ENCODE measurements at regions not wholly inside any gene's neighbourhood (a gene's known extent, or its start where the extent isn't known, plus 50 kb on each side); places are given as distances from the start of the nearest gene placed in this dataset.
A peak's percentile ranks its signal among the peaks of the same experiment; 100 is the strongest.

GRCh38 chr20:50303573-50304500 lies 113.2 kb downstream of the CEBPB start (continued):
- TF ChIP-seq ZNF77 (CRISPR knock-in tag; IDR thresholded peaks at IDR 0.05): no peak
- no peak for TF ChIP-seq MCM5 (IDR thresholded peaks at IDR 0.05; ENCODE audit: low read depth)
- TF ChIP-seq, protein P1, sequence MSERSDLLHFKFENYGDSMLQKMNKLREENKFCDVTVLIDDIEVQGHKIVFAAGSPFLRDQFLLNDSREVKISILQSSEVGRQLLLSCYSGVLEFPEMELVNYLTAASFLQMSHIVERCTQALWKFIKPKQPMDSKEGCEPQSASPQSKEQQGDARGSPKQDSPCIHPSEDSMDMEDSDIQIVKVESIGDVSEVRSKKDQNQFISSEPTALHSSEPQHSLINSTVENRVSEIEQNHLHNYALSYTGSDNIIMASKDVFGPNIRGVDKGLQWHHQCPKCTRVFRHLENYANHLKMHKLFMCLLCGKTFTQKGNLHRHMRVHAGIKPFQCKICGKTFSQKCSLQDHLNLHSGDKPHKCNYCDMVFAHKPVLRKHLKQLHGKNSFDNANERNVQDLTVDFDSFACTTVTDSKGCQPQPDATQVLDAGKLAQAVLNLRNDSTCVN (CRISPR knock-in tag; IDR thresholded peaks at IDR 0.05): no peak
- TF ChIP-seq SMARCC2 (IDR thresholded peaks at IDR 0.05; ENCODE audit: low read depth): no peak
- no peak for TF ChIP-seq ARNT (IDR thresholded peaks at IDR 0.05)
- no peak for TF ChIP-seq RBBP5 (IDR thresholded peaks at IDR 0.05; ENCODE audit: borderline replicate concordance, insufficient read depth, low read length, poor library complexity, severe bottlenecking)
- peak; percentile 55 for TF ChIP-seq EGR1 (conservative IDR thresholded peaks at IDR 0.05)
- no peak for TF ChIP-seq SAP30 (IDR thresholded peaks at IDR 0.05; ENCODE audit: borderline replicate concordance, insufficient read depth, low read depth, low read length, poor library complexity, severe bottlenecking)
- no peak for TF ChIP-seq MIER1 (IDR thresholded peaks at IDR 0.05; ENCODE audit: low read depth)
- no peak for TF ChIP-seq MECOM (CRISPR knock-in tag; IDR thresholded peaks at IDR 0.05)
- TF ChIP-seq GTF2F1 (IDR thresholded peaks at IDR 0.05; ENCODE audit: low read depth, low read length): no peak
- TF ChIP-seq ZNF354B (CRISPR knock-in tag; IDR thresholded peaks at IDR 0.05): no peak
- no peak for TF ChIP-seq KDM5B (IDR thresholded peaks at IDR 0.05; ENCODE audit: insufficient replicate concordance, low read depth, low read length)
- TF ChIP-seq DPF2 (IDR thresholded peaks at IDR 0.05): no peak
- peak; percentile 80 for TF ChIP-seq NFIX (CRISPR knock-in tag; IDR thresholded peaks at IDR 0.05; ENCODE audit: low read depth)
- TF ChIP-seq KDM1A (IDR thresholded peaks at IDR 0.05): peak; percentile 18 to 25; a peak in 1 of 4 replicates
- TF ChIP-seq STAT5B (CRISPR knock-in tag; IDR thresholded peaks at IDR 0.05): no peak
- no peak for TF ChIP-seq ZSCAN32 (CRISPR knock-in tag; IDR thresholded peaks at IDR 0.05)
- TF ChIP-seq SMARCA5 (IDR thresholded peaks at IDR 0.05): 0 out of 2 replicates have a peak, but pooled peaks have one; percentile 54
- no peak for TF ChIP-seq PRMT5 (CRISPR knock-in tag; IDR thresholded peaks at IDR 0.05)
- no peak for TF ChIP-seq RBM17 (IDR thresholded peaks at IDR 0.05; ENCODE audit: borderline replicate concordance, low read depth, low read length)
- no peak for TF ChIP-seq ZNF316 (IDR thresholded peaks at IDR 0.05)
- no peak for TF ChIP-seq ZNF408 (CRISPR knock-in tag; IDR thresholded peaks at IDR 0.05; ENCODE audit: low read depth)
- TF ChIP-seq HOMEZ (CRISPR knock-in tag; IDR thresholded peaks at IDR 0.05): no peak
- no peak for TF ChIP-seq ID3 (CRISPR knock-in tag; IDR thresholded peaks at IDR 0.05)
- TF ChIP-seq ID3 (tag; IDR thresholded peaks at IDR 0.05): no peak
- TF ChIP-seq SP2 (IDR thresholded peaks at IDR 0.05; ENCODE audit: extremely low read depth, low read depth, low read length, poor library complexity, severe bottlenecking): no peak
- no peak for TF ChIP-seq CREBBP (IDR thresholded peaks at IDR 0.05; ENCODE audit: low read depth, low read length)
- TF ChIP-seq ZNF3 (CRISPR knock-in tag; IDR thresholded peaks at IDR 0.05): peak; percentile 74; the same call in 1 of the 2 replicates

Measured in K562 (cell line).